ENCODE measurements at regions not wholly inside any gene's neighbourhood (a gene's known extent, or its start where the extent isn't known, plus 50 kb on each side); places are given as distances from the start of the nearest gene placed in this dataset.

- WGBS, 2 donors = 86 to 91% methylated on average over 1 of the region's 1 CpG
- TF ChIP-seq POLR2AphosphoS5 (IDR thresholded peaks at IDR 0.05) (no peak), POLR2A (IDR thresholded peaks at IDR 0.05) (no peak)
- DNase-seq (no peak), ATAC-seq (ENCODE audit: low FRiP score in 2 of 2) (no peak)
- Histone ChIP-seq H3K9me3 (no peaks in the 10 kb centered on the region), H3K27ac (no peak overlapping the region), H3K27me3 (no peaks in the 10 kb centered on the region), H3K4me3 (no peak overlapping the region), H3K36me3 (no peaks in the 10 kb centered on the region), H3K4me1 (no peaks in the 10 kb centered on the region)
Measured at GRCh38 chr13:50438351-50438750, 405.1 kb downstream of the DLEU7 start.

GRCh38 chr13:50441130-50441529, 402.4 kb downstream of the DLEU7 start:
- no peak for DNase-seq
- H3K27ac ChIP-seq = no peak overlapping the region
- WGBS, 2 donors = 72 to 83% methylated on average over 1 of the region's 1 CpG
- H3K36me3 ChIP-seq = no peaks in the 10 kb centered on the region
- no peak for ATAC-seq (ENCODE audit: low FRiP score in 2 of 2)
- H3K9me3 ChIP-seq = no peaks in the 10 kb centered on the region
- no peak overlapping the region for H3K4me3 ChIP-seq
- no peak for TF ChIP-seq CTCF (IDR thresholded peaks at IDR 0.05)
- no peak for TF ChIP-seq EP300 (IDR thresholded peaks at IDR 0.05)
- TF ChIP-seq POLR2AphosphoS5 (IDR thresholded peaks at IDR 0.05) = no peak
- no peak for TF ChIP-seq POLR2A (IDR thresholded peaks at IDR 0.05)
- no peaks in the 10 kb centered on the region for H3K27me3 ChIP-seq
- H3K4me1 ChIP-seq = no peaks in the 10 kb centered on the region

GRCh38 chr13:50444726-50445125, 398.8 kb downstream of the DLEU7 start:
- Histone ChIP-seq H3K27me3 (no peaks in the 10 kb centered on the region), H3K27ac (no peak overlapping the region), H3K4me1 (peaks cover 0 to 3% (median 0%) of the 10 kb centered on the region in 4 donors), H3K36me3 (no peaks in the 10 kb centered on the region), H3K9me3 (no peaks in the 10 kb centered on the region), H3K4me3 (no peak overlapping the region)
- ATAC-seq (ENCODE audit: low FRiP score in 2 of 2) = no peak
- DNase-seq = no peak
- WGBS, 2 donors = 61 to 63% methylated on average over 5 of the region's 5 CpGs
- no peak for TF ChIP-seq EP300 (IDR thresholded peaks at IDR 0.05)

GRCh38 chr13:50446611-50447010, 396.9 kb downstream of the DLEU7 start:
- H3K27me3 ChIP-seq = no peaks in the 10 kb centered on the region
- no peaks in the 10 kb centered on the region for H3K36me3 ChIP-seq
- TF ChIP-seq POLR2AphosphoS5 (IDR thresholded peaks at IDR 0.05) (no peak), EP300 (IDR thresholded peaks at IDR 0.05) (no peak), POLR2A (IDR thresholded peaks at IDR 0.05) (no peak), CTCF (IDR thresholded peaks at IDR 0.05) (no peak)
- H3K27ac ChIP-seq = no peak overlapping the region
- ATAC-seq (ENCODE audit: low FRiP score in 2 of 2) = no peak
- 81 to 82% methylated on average over 1 of the region's 1 CpG for WGBS, 2 donors
- peaks cover 0 to 3% (median 0%) of the 10 kb centered on the region in 4 donors for H3K4me1 ChIP-seq
- no peak overlapping the region for H3K4me3 ChIP-seq
- no peaks in the 10 kb centered on the region for H3K9me3 ChIP-seq
- DNase-seq = no peak

- 18 to 33% methylated on average over 1 of the region's 1 CpG for WGBS, 2 donors
- no peaks in the 10 kb centered on the region for H3K9me3 ChIP-seq
- DNase-seq (no peak), ATAC-seq (ENCODE audit: low FRiP score in 2 of 2) (no peak)
- TF ChIP-seq EP300 (IDR thresholded peaks at IDR 0.05) (no peak), POLR2AphosphoS5 (IDR thresholded peaks at IDR 0.05) (no peak)
- H3K27me3 ChIP-seq = no peaks in the 10 kb centered on the region
- no peak overlapping the region for H3K27ac ChIP-seq
- H3K36me3 ChIP-seq = no peaks in the 10 kb centered on the region
- H3K4me3 ChIP-seq = no peak overlapping the region
- peaks cover 0 to 3% (median 0%) of the 10 kb centered on the region in 4 donors for H3K4me1 ChIP-seq
Measured at GRCh38 chr13:50448535-50448998, 394.9 kb downstream of the DLEU7 start.

- ATAC-seq (ENCODE audit: low FRiP score in 2 of 2) (no peak), DNase-seq (no peak)
- TF ChIP-seq CTCF (IDR thresholded peaks at IDR 0.05) (no peak), POLR2AphosphoS5 (IDR thresholded peaks at IDR 0.05) (no peak), POLR2A (IDR thresholded peaks at IDR 0.05) (no peak), EP300 (IDR thresholded peaks at IDR 0.05) (no peak)
- no peaks in the 10 kb centered on the region for H3K36me3 ChIP-seq
- WGBS, 2 donors = 83 to 95% methylated on average over 2 of the region's 2 CpGs
- H3K27ac ChIP-seq = no peak overlapping the region
- H3K4me3 ChIP-seq = no peak overlapping the region
- peaks cover 0 to 3% (median 0%) of the 10 kb centered on the region in 4 donors for H3K4me1 ChIP-seq
- H3K9me3 ChIP-seq = no peaks in the 10 kb centered on the region
- H3K27me3 ChIP-seq = no peaks in the 10 kb centered on the region
Measured at GRCh38 chr13:50449465-50449864, 394.0 kb downstream of the DLEU7 start.
